ENCODE measurements at regions not wholly inside any gene's neighbourhood (a gene's known extent, or its start where the extent isn't known, plus 50 kb on each side); places are given as distances from the start of the nearest gene placed in this dataset.

DNA sequence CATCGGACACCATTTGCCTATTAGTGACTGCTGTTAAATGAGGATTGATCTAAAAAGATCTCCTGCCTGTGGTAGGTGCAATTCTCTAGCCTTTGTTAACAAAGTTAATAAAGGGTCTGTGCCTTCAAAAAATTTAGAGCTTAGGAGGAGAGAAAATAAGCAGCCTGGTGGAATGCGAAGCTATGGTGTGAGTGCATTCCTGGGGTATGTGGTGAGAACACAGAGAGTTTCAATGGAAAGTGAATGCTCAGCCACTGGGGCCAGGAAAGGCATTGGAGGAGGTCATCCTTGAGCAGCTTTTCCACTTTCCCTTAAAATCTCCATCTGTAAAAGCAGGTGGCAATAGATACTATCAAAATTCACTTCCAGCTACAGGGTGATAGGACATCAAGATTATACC, 331.2 kb upstream of the LRATD1 start:
- H3K27me3 ChIP-seq: no peaks in the 10 kb centered on the region
- no peak for DNase-seq (ENCODE audit: low spot score in 2 of 2)
- no peaks in the 10 kb centered on the region for H3K36me3 ChIP-seq
- H3K4me1 ChIP-seq: peaks cover 7% of the 10 kb centered on the region
- WGBS: 76% methylated on average over 2 of the region's 2 CpGs
- TF ChIP-seq POLR2A (IDR thresholded peaks at IDR 0.05): no peak
- TF ChIP-seq EP300 (IDR thresholded peaks at IDR 0.05): no peak
- no peak for TF ChIP-seq CTCF (IDR thresholded peaks at IDR 0.05)
- no peak for TF ChIP-seq POLR2AphosphoS5 (IDR thresholded peaks at IDR 0.05)
- H3K4me3 ChIP-seq: no peak overlapping the region
- H3K9me3 ChIP-seq: no peaks in the 10 kb centered on the region
- no peak overlapping the region for H3K27ac ChIP-seq

GRCh38 chr2:14303366-14304115, 329.0 kb upstream of the LRATD1 start:
- no peaks in the 10 kb centered on the region for H3K9me3 ChIP-seq
- H3K27me3 ChIP-seq: no peaks in the 10 kb centered on the region
- WGBS: 84% methylated on average over 3 of the region's 3 CpGs
- DNase-seq (ENCODE audit: low spot score in 2 of 2): no peak
- H3K27ac ChIP-seq: no peak overlapping the region
- no peaks in the 10 kb centered on the region for H3K36me3 ChIP-seq
- H3K4me3 ChIP-seq: no peak overlapping the region
- TF ChIP-seq POLR2AphosphoS5 (IDR thresholded peaks at IDR 0.05) (no peak), CTCF (IDR thresholded peaks at IDR 0.05) (no peak), EP300 (IDR thresholded peaks at IDR 0.05) (no peak), POLR2A (IDR thresholded peaks at IDR 0.05) (no peak)
- H3K4me1 ChIP-seq: no peaks in the 10 kb centered on the region

GRCh38 chr2:14304326-14304725, 328.2 kb upstream of the LRATD1 start:
- DNase-seq (ENCODE audit: low spot score in 2 of 2): no peak
- no peaks in the 10 kb centered on the region for H3K4me1 ChIP-seq
- no peaks in the 10 kb centered on the region for H3K36me3 ChIP-seq
- no peaks in the 10 kb centered on the region for H3K9me3 ChIP-seq
- H3K4me3 ChIP-seq: no peak overlapping the region
- H3K27me3 ChIP-seq: no peaks in the 10 kb centered on the region
- TF ChIP-seq CTCF (IDR thresholded peaks at IDR 0.05) (no peak), POLR2A (IDR thresholded peaks at IDR 0.05) (no peak), EP300 (IDR thresholded peaks at IDR 0.05) (no peak)
- H3K27ac ChIP-seq: no peak overlapping the region

DNA sequence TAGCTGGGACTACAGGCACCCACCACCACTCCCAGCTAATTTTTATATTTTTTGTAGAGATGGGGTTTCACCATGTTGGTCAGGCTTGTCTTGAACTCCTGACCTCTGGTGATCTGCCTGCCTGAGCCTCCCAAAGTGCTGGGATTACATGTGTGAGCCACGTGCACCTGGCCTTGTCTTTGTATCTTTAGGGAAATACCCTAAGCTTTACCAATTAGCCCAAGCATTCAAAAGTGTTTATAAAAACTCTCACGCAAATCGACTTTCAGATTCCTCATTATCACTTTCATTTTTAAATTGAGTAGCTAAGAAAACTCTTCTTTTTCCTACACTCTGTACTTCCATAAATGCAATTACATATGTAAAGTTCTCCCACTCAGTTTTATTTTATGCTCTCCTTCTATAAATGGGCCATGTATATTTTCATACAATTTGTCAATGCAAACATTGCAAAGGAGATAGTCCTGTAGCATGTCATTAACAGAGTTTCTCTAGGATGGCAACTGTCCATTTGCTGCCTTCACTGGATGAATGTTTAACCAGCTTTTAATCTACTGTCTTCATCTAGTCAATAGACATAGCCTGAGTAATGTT, 326.2 kb upstream of the LRATD1 start:
- no peak for DNase-seq (ENCODE audit: low spot score in 2 of 2)
- no peaks in the 10 kb centered on the region for H3K9me3 ChIP-seq
- H3K4me1 ChIP-seq: no peaks in the 10 kb centered on the region
- H3K27ac ChIP-seq: no peak overlapping the region
- no peak for TF ChIP-seq CTCF (IDR thresholded peaks at IDR 0.05)
- no peak for TF ChIP-seq EP300 (IDR thresholded peaks at IDR 0.05)
- TF ChIP-seq POLR2A (IDR thresholded peaks at IDR 0.05): no peak
- TF ChIP-seq POLR2AphosphoS5 (IDR thresholded peaks at IDR 0.05): no peak
- no peaks in the 10 kb centered on the region for H3K27me3 ChIP-seq
- H3K4me3 ChIP-seq: no peak overlapping the region
- WGBS: 76% methylated on average over 3 of the region's 3 CpGs
- H3K36me3 ChIP-seq: no peaks in the 10 kb centered on the region

GRCh38 chr2:14313341-14313740, 319.2 kb upstream of the LRATD1 start:
- TF ChIP-seq POLR2A (IDR thresholded peaks at IDR 0.05) (no peak), POLR2AphosphoS5 (IDR thresholded peaks at IDR 0.05) (no peak), CTCF (IDR thresholded peaks at IDR 0.05) (no peak), EP300 (IDR thresholded peaks at IDR 0.05) (no peak)
- Histone ChIP-seq H3K36me3 (no peaks in the 10 kb centered on the region), H3K4me3 (no peak overlapping the region), H3K27me3 (no peaks in the 10 kb centered on the region), H3K27ac (no peak overlapping the region), H3K9me3 (no peaks in the 10 kb centered on the region), H3K4me1 (no peaks in the 10 kb centered on the region)
- no peak for DNase-seq (ENCODE audit: low spot score in 2 of 2)
- 55% methylated on average over 3 of the region's 3 CpGs for WGBS

Measured in suprapubic skin (tissue), 4 donors.